GM19467 (cell line): ENCODE measurements at regions not wholly inside any gene's neighbourhood (a gene's known extent, or its start where the extent isn't known, plus 50 kb on each side); places are given as distances from the start of the nearest gene placed in this dataset.
"Not testable (repeated sequence)": the region's sequence is repeated elsewhere in the genome, so short reads cannot be mapped to it uniquely, and the experiment has no call there.

Experiments used
- ATAC-seq: cut with Tn5 transposase; IDR thresholded peaks from one replicate; pipeline ENCODE4 v1.9.1; 2021; ENCODE audit warnings: mild to moderate bottlenecking, moderate library complexity; ENCODE audit not compliant: unreplicated experiment

DNA sequence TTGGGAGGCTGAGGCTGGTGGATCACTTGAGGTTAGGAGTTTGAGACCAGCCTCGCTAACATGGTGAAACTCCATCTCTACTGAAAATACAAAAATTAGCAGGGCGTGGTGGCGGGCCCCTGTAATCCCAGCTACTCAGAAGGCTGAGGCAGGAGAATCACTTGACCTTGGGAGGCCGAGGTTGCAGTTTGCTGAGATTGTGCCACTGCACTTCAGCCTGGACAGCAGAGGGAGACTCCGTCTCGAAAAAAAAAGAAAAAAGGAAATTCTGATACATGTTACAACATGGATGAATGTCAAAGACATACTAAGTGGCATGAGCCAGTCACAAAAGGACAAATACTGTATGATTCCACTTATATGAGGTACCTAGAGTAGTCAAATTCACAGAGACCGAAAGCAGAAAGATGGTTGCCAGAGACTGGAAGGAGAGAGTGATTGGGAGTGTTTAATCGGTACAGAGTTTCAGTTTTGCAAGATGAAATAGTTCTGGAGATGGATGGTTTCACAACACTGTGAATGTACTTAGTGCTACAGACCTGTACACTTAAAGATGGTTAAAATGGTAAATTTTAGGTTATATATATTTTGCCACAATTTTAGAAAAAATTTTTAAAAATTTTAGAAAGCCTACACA is 92.3 kb downstream of the BLID start:
- no peak for ATAC-seq

- ATAC-seq, result no peak
Measured at GRCh38 chr11:122022646-122023045, 93.4 kb downstream of the BLID start.

GRCh38 chr11:122020902-122021301 is 95.1 kb downstream of the BLID start:
- no peak for ATAC-seq

DNA sequence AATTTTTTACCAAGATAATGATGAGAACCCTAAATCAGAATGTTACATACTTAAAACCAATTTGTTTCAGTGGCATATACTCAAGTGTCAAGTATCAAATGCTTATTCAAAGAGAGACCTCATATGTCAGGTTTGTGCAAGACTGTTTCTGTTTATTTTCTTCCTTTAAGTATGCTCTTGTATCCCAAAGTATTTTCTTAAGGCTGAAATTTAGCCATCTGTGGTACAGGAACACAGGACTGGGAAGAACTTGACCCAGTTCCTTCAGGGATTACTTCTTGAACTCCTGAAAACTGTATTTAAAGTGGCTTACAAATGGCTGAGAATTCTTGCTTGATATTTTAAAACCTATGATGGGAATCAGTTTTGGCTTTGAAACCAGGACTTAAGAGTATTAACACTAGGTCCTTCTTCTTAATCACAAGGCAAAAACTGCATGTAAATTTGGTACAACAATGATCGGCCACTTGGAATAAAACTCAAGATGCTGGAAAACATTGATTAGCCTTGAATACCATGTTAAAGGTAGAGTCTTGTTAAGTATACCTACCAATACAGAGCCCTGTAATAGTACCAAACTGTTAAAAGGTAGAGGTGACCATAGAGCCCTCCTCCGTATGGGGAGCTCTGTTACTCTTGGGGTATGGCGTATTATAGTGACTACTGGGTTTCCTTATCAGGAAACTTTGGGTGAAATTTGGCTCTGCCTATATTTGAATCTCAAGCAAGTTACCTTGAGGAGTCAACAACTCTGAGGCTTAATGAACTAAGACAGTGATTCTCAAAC is 95.9 kb downstream of the BLID start:
- ATAC-seq, result no peak

- no peak for ATAC-seq
Measured at GRCh38 chr11:122007601-122008071, 108.4 kb downstream of the BLID start.

DNA sequence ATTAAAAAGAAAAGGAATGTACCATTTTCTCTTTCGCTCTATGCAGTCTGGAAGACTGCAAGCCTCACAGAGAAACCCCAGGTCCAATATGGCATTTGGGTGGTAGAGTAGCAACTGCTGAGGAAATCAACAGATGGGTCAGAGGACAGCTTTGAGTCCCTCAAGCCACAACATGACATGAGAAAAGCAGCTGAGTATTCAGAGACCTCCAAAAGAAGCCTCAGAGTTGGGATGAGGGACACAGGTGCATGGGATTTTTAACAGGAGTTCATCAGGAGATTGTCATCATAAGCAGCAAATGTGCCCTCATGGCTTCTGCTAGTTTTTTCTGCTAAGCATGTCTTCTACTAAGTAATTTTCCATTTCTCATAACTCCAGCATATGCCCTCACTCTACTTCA is 111.6 kb downstream of the BLID start:
- ATAC-seq, result no peak

GRCh38 chr11:122002926-122003325 is 113.1 kb downstream of the BLID start:
- no peak for ATAC-seq

- ATAC-seq, result no peak
Measured at GRCh38 chr11:122002047-122002446, 114.0 kb downstream of the BLID start.

DNA sequence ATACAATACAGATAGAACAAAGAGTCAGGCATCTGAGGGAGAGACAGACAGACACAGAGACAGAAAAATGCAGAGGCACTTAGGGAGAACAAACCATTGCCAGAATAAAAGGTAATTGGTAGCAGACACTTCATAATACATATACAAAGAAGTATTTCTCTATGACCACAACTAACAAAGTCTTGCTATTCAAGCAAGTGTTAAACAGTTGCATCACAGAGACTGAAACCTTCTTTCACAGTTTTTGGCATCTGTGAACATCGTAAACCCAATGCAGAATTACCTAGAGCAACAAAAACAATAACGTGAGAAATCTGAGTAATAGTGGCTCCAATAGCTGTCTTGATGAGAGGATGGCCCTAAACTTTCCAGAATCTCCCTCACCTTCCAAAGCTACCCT is 116.4 kb downstream of the BLID start:
- no peak for ATAC-seq

- ATAC-seq, result no peak
Measured at GRCh38 chr11:121996574-121996973, 119.4 kb downstream of the BLID start.

DNA sequence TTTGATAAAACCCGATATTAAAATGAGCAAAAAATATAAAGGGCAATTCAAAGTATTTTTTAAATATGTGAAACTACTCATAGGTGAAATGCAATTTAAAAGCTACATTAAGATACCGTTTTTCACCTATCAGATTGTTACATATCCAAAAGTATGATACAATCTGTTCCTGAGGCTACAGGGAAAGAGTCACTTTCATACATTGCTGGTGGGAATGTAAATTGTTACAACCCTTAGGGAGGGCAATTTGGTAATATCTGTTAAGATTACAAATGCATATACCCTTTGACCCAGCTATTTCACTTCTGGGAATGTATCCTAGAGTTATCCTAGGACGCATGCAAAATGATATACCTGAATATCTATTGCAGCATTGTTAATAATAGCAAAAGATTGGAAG is 132.1 kb downstream of the BLID start:
- ATAC-seq, result no peak

GRCh38 chr11:121977914-121978313 is 138.1 kb downstream of the BLID start:
- ATAC-seq, result not testable (repeated sequence)

DNA sequence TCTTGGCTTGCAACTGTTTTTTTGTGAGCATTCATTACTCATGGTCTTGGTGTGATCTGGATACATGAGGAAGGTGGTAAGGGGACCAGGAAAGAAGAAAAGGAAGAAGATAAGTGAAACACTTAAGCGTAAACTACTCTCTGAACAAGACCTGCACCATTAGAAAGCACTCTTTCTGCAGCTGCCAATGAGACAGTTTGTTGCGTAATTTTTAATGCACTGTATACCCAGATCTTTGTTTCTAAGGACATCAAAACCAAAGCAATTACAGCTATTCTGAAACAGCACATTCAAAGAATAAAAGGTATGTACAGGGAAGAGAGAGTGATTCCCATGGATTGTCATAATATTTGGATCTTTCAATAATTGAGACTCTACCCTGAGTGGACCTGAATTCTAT is 147.4 kb downstream of the BLID start:
- ATAC-seq, result no peak

GRCh38 chr11:121967131-121967704 is 148.8 kb downstream of the BLID start:
- no peak for ATAC-seq

DNA sequence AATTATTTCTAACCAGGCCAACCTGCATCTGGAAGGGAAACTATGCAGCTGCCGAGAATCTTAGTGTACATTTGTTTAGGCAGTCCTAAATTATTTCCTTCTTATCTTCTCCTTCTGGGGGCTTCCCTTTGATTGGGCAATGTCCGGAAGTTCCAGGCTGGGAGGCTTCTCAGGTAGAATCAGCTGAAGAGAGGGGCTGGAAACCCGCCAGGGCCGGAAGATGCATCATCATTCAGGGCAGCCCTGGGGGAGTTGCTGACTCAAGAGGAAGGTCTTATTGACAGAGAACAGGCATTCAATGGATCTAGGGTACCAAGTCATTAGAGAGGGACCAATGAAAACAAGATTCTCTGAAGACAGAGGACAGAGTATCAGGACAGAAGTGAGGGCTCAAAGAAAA is 150.7 kb downstream of the BLID start:
- no peak for ATAC-seq

- ATAC-seq, result no peak
Measured at GRCh38 chr11:121964591-121964990, 151.4 kb downstream of the BLID start.

DNA sequence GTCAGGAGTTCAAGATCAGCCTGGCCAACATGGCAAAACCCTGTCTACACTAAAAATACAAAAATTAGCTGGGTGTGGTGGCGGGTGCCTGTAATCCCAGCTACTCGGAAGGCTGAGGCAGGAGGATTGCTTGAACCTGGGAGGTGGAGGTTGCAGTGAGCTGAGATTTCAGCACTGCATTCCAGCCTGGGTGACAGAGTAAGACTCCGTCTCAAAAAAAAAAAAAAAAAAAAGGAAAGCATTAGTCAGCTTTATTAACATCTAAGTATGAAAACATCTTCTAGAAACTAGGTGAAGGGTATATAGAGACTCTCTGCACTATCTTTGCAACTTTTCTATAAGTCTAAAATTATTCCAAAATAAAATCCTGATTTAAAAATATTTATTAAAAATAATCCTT is 152.2 kb downstream of the BLID start:
- ATAC-seq, result not testable (repeated sequence)

DNA sequence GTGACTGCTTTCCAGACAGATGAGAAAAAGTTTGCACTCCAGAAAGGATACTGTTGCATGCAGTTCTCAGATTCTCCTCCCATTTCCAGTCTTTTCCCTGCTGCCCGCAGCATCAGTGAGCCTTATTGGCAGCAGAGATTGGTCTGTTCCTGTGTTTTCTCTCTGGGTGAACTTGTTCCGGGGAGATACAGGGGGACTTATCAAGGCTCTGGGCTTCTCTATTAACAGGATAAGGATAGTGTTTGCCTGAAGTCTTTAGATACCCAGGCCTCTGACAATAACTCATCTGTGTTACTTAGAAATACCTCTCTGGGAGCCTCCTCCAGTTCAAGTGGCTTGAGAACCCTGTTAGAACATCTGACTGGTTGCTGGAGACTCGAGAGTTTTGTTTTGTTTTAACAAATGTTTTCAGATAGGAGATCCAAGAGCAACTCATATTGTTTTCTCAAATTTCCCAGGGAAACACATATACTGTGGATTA is 154.7 kb downstream of the BLID start:
- ATAC-seq, result no peak

DNA sequence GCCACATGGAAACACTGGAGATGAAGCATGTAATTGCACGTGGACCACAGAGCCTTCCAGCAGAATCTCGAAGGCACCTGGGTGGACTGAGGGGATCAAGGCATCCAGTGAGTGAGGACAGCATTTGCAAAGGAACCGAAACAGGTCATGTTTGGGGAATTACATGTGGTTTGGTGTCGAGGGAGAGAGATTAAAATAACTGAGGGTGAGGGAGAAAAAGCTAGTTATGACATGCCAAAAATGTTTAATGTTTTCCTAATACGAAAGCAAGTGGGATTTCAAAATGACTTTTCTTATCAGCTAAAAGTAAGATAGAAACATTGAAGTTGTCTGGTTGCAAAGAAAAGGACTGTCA is 157.1 kb downstream of the BLID start:
- ATAC-seq, result no peak

- no peak for ATAC-seq
Measured at GRCh38 chr11:121958323-121958970, 157.6 kb downstream of the BLID start.

GRCh38 chr11:121953122-121953521 is 162.9 kb downstream of the BLID start:
- no peak for ATAC-seq

DNA sequence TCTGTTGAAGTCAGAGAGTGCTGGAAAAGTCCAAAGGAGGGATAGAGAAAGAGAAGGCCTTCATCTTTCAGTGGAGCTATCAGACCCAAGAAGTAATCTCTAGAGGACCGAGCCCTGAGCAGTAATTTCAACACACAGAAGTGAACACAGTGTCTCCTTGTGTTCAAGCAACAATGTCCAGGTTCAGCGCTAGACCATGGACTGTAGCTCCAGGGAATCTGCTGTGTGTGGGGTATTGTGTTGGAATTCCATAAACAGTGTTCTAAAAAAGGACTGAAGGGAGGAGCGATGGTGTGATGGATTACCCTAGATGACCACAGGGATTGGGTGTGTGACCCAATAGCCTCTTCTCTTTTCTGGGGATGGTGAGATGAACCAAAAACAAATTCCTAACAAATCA is 165.9 kb downstream of the BLID start:
- no peak for ATAC-seq
